Smooth muscle cell (in vitro differentiated cells): ENCODE measurements at regions not wholly inside any gene's neighbourhood (a gene's known extent, or its start where the extent isn't known, plus 50 kb on each side); places are given as distances from the start of the nearest gene placed in this dataset.

Experiments used
- DNase-seq: peaks from one replicate; lab custom pipeline; 2025; ENCODE audit not compliant: unreplicated experiment; lab: John Stamatoyannopoulos, UW
- H2AFZ ChIP-seq: fragments of 200-600 bp; sonication (generic); 2 replicates; pipeline ENCODE4 v1.6.0; 2016; ENCODE audit warnings: antibody characterized with exemption, low read depth, mild to moderate bottlenecking
- H3F3A ChIP-seq: fragments of 200-600 bp; sonication (generic); 2 replicates; pipeline ENCODE4 v1.6.0; 2017; ENCODE audit warnings: antibody characterized with exemption, low read depth
- H3K27ac ChIP-seq: fragments of 200-600 bp; sonication (generic); 2 replicates; pipeline ENCODE4 v1.5.1; 2016; ENCODE audit warnings: low read depth, mild to moderate bottlenecking
- H3K27me3 ChIP-seq: fragments of 200-600 bp; sonication (generic); 2 replicates; pipeline ENCODE4 v1.6.1; 2016; ENCODE audit warnings: low read depth, mild to moderate bottlenecking
- H3K36me3 ChIP-seq: fragments of 200-600 bp; sonication (generic); 2 replicates; pipeline ENCODE4 v1.5.1; 2016; ENCODE audit warnings: low read depth
- H3K4me1 ChIP-seq: fragments of 200-600 bp; sonication (generic); 2 replicates; pipeline ENCODE4 v1.5.1; 2016; ENCODE audit warnings: low read depth
- H3K4me2 ChIP-seq: fragments of 200-600 bp; sonication (generic); 2 replicates; pipeline ENCODE4 v1.6.0; 2016; ENCODE audit warnings: mild to moderate bottlenecking
- H3K4me3 ChIP-seq: fragments of 200-600 bp; sonication (generic); 2 replicates; pipeline ENCODE4 v1.5.1; 2016; ENCODE audit warnings: mild to moderate bottlenecking
- H3K79me2 ChIP-seq: fragments of 200-600 bp; sonication (generic); 2 replicates; pipeline ENCODE4 v1.6.0; 2016; ENCODE audit warnings: low read depth, mild to moderate bottlenecking
- H3K9ac ChIP-seq: fragments of 200-600 bp; sonication (generic); 2 replicates; pipeline ENCODE4 v1.6.0; 2016; ENCODE audit warnings: low read depth
- H3K9me3 ChIP-seq: fragments of 200-600 bp; sonication (generic); replicated peaks from 2 replicates; pipeline ENCODE4 v1.5.1; 2016; ENCODE audit warnings: low read depth
- H4K20me1 ChIP-seq: fragments of 200-600 bp; sonication (generic); 2 replicates; pipeline ENCODE4 v1.6.0; 2016; ENCODE audit warnings: low read depth
- WGBS: methylation state at CpG from one replicate; pipeline ENCODE4 v1.1.7; 2016; ENCODE audit warnings: low lambda C conversion rate; 5-methylcytosine and 5-hydroxymethylcytosine counted together
- TF ChIP-seq, protein P1 (sequence below): fragments of 200-600 bp; sonication (generic); IDR thresholded peaks from 2 replicates; pipeline ENCODE4 v1.5.1; 2017; ENCODE audit warnings: borderline replicate concordance, mild to moderate bottlenecking, antibody characterized with exemption; ENCODE audit not compliant: insufficient read depth, poor library complexity, severe bottlenecking

- H3K27me3 ChIP-seq = no peaks in the 10 kb centered on the region
- H3K4me3 ChIP-seq = no peak overlapping the region
- no peaks in the 10 kb centered on the region for H3K4me1 ChIP-seq
- WGBS = 93% methylated on average over 9 of the region's 9 CpGs
- H2AFZ ChIP-seq = no peak overlapping the region
- no peak overlapping the region for H3K4me2 ChIP-seq
- H3K27ac ChIP-seq = no peak overlapping the region
- H3K9me3 ChIP-seq = no peaks in the 10 kb centered on the region
- no peak for DNase-seq
- no peaks in the 10 kb centered on the region for H3K36me3 ChIP-seq
- H3F3A ChIP-seq = no peaks in the 10 kb centered on the region
- no peak overlapping the region for H3K9ac ChIP-seq
- H3K79me2 ChIP-seq = no peaks in the 10 kb centered on the region
- H4K20me1 ChIP-seq = no peaks in the 10 kb centered on the region
- TF ChIP-seq, protein P1, sequence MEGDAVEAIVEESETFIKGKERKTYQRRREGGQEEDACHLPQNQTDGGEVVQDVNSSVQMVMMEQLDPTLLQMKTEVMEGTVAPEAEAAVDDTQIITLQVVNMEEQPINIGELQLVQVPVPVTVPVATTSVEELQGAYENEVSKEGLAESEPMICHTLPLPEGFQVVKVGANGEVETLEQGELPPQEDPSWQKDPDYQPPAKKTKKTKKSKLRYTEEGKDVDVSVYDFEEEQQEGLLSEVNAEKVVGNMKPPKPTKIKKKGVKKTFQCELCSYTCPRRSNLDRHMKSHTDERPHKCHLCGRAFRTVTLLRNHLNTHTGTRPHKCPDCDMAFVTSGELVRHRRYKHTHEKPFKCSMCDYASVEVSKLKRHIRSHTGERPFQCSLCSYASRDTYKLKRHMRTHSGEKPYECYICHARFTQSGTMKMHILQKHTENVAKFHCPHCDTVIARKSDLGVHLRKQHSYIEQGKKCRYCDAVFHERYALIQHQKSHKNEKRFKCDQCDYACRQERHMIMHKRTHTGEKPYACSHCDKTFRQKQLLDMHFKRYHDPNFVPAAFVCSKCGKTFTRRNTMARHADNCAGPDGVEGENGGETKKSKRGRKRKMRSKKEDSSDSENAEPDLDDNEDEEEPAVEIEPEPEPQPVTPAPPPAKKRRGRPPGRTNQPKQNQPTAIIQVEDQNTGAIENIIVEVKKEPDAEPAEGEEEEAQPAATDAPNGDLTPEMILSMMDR = no peak
Observed at GRCh38 chr1:4117196-4117595, 217.1 kb upstream of the C1orf174 start.

GRCh38 chr1:4118746-4119515, 218.9 kb upstream of the C1orf174 start:
- no peak overlapping the region for H3K4me3 ChIP-seq
- 76% methylated on average over 9 of the region's 12 CpGs for WGBS
- no peaks in the 10 kb centered on the region for H3K4me1 ChIP-seq
- H3F3A ChIP-seq = no peaks in the 10 kb centered on the region
- TF ChIP-seq, protein P1 = no peak
- H3K9ac ChIP-seq = no peak overlapping the region
- H3K79me2 ChIP-seq = no peaks in the 10 kb centered on the region
- H2AFZ ChIP-seq = no peak overlapping the region
- H3K9me3 ChIP-seq = no peaks in the 10 kb centered on the region
- no peak for DNase-seq
- H3K36me3 ChIP-seq = no peaks in the 10 kb centered on the region
- no peak overlapping the region for H3K27ac ChIP-seq
- no peaks in the 10 kb centered on the region for H3K27me3 ChIP-seq
- no peaks in the 10 kb centered on the region for H4K20me1 ChIP-seq
- no peak overlapping the region for H3K4me2 ChIP-seq

DNA sequence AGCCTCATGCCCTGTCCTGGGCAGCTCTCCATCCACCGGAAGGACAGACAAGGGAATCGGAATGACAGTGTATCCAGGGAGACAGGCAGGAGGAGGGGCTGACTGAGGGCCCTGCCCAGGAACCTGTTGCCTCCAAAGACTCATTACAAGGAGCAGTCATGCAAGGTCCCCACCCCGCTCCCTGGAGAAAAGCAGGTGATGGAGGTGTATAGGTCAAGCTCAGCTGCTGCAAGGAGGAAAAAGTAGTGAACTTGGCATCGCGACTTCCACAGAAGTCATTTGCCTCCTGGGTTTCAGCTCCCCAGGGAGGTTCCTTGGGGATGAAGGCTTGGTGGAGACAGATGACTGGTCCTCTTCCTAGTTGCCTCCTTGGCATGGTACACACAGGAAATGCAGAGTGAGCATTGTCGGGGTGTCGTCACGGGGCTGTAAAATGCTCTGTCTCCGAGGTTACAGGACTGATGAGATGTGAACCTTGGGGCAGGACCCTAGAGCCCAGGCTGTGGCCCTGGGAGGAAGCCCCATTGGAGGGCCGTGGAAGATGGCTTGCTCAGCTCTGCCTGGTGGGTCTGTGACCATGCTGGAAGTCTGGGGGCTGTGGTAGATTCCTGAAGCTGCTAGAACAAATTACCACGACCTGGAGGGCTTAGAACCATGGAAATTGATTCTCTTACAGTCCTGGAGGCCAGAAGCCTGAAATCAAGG, 219.6 kb upstream of the C1orf174 start:
- Histone ChIP-seq H3K79me2 (no peaks in the 10 kb centered on the region), H3K9ac (no peak overlapping the region), H3K36me3 (no peaks in the 10 kb centered on the region), H3K4me2 (no peak overlapping the region), H3F3A (no peaks in the 10 kb centered on the region), H4K20me1 (no peaks in the 10 kb centered on the region), H3K4me3 (no peak overlapping the region), H3K27me3 (no peaks in the 10 kb centered on the region), H3K9me3 (no peaks in the 10 kb centered on the region), H2AFZ (no peak overlapping the region), H3K4me1 (no peaks in the 10 kb centered on the region), H3K27ac (no peak overlapping the region)
- no peak for DNase-seq
- TF ChIP-seq, protein P1 = no peak
- WGBS = 82% methylated on average over 11 of the region's 11 CpGs
